Erythroblast (primary cell): ENCODE measurements at regions not wholly inside any gene's neighbourhood (a gene's known extent, or its start where the extent isn't known, plus 50 kb on each side); places are given as distances from the start of the nearest gene placed in this dataset.

ENCODE experiments used
- DNase-seq, 2 experiments: peaks; one replicate each; lab custom pipeline; 2025; lab: John Stamatoyannopoulos, UW
- GATA1 ChIP-seq: IDR thresholded peaks from 2 replicates; pipeline ENCODE4 v1.6.1; 2011; ENCODE audit warnings: low read depth, mild to moderate bottlenecking, control low read depth, low read length, moderate library complexity
- POLR2A ChIP-seq: IDR thresholded peaks from 2 replicates; pipeline ENCODE4 v1.6.1; 2011; ENCODE audit warnings: mild to moderate bottlenecking, low read length

GRCh38 chr10:35754519-35754918 is 112.4 kb upstream of the FZD8 start:
- TF ChIP-seq POLR2A (no peak), GATA1 (no peak)
- no peak for DNase-seq

GRCh38 chr10:35752469-35753461 is 110.7 kb upstream of the FZD8 start:
- no peak for TF ChIP-seq POLR2A
- TF ChIP-seq GATA1: no peak
- no peak for DNase-seq

GRCh38 chr10:35751347-35751746 is 109.3 kb upstream of the FZD8 start:
- no peak for DNase-seq
- TF ChIP-seq POLR2A: no peak
- TF ChIP-seq GATA1: no peak

GRCh38 chr10:35749230-35749629 is 107.1 kb upstream of the FZD8 start:
- TF ChIP-seq GATA1 (no peak), POLR2A (no peak)
- no peak for DNase-seq

- TF ChIP-seq POLR2A (no peak), GATA1 (no peak)
Measured at GRCh38 chr10:35745617-35746403, 103.7 kb upstream of the FZD8 start.

GRCh38 chr10:35743851-35744250 is 101.8 kb upstream of the FZD8 start:
- no peak for TF ChIP-seq POLR2A
- TF ChIP-seq GATA1: no peak
- no peak for DNase-seq

More at GRCh38 chr10:35745617-35746403, 103.7 kb upstream of the FZD8 start:
- no peak for DNase-seq

- no peak for DNase-seq
- TF ChIP-seq GATA1: no peak
- no peak for TF ChIP-seq POLR2A
Measured at GRCh38 chr10:35743351-35743750, 101.3 kb upstream of the FZD8 start.

GRCh38 chr10:35739998-35740397 is 97.9 kb upstream of the FZD8 start:
- DNase-seq: no peak
- TF ChIP-seq POLR2A (no peak), GATA1 (no peak)

GRCh38 chr10:35735412-35735811 is 93.3 kb upstream of the FZD8 start:
- no peak for DNase-seq

GRCh38 chr10:35731828-35732227 is 89.7 kb upstream of the FZD8 start:
- no peak for DNase-seq
- TF ChIP-seq POLR2A: no peak
- TF ChIP-seq GATA1: no peak

More at GRCh38 chr10:35735412-35735811, 93.3 kb upstream of the FZD8 start:
- no peak for TF ChIP-seq POLR2A
- no peak for TF ChIP-seq GATA1

- no peak for DNase-seq
- TF ChIP-seq POLR2A (no peak), GATA1 (no peak)
Measured at GRCh38 chr10:35728341-35728740, 86.2 kb upstream of the FZD8 start.

GRCh38 chr10:35726846-35727245 is 84.8 kb upstream of the FZD8 start:
- TF ChIP-seq POLR2A: no peak
- no peak for TF ChIP-seq GATA1
- DNase-seq: no peak

GRCh38 chr10:35723992-35724391 is 81.9 kb upstream of the FZD8 start:
- no peak for DNase-seq
- TF ChIP-seq POLR2A (no peak), GATA1 (no peak)

GRCh38 chr10:35723059-35723458 is 81.0 kb upstream of the FZD8 start:
- TF ChIP-seq GATA1 (no peak), POLR2A (no peak)

More at GRCh38 chr10:35723059-35723458, 81.0 kb upstream of the FZD8 start:
- DNase-seq: no peak
